Endothelial cell of umbilical vein (primary cell): ENCODE measurements at regions not wholly inside any gene's neighbourhood (a gene's known extent, or its start where the extent isn't known, plus 50 kb on each side); places are given as distances from the start of the nearest gene placed in this dataset.

Source experiments
- EZH2 ChIP-seq: IDR thresholded peaks from 2 replicates; pipeline ENCODE4 v1.6.1; 2012; ENCODE audit warnings: borderline replicate concordance, low read depth, mild to moderate bottlenecking, moderate library complexity, low read length, inconsistent platforms; ENCODE audit not compliant: severe bottlenecking
- FOS ChIP-seq: IDR thresholded peaks from 2 replicates; pipeline ENCODE4 v1.6.1; 2011; ENCODE audit warnings: mild to moderate bottlenecking, low read length, moderate library complexity, borderline replicate concordance; ENCODE audit not compliant: insufficient read depth
- GATA2 ChIP-seq: IDR thresholded peaks from 2 replicates; pipeline ENCODE4 v1.7.0; 2011; ENCODE audit warnings: low read depth, mild to moderate bottlenecking, moderate library complexity, mixed read lengths, low read length; ENCODE audit not compliant: insufficient read length, insufficient read depth
- JUN ChIP-seq: IDR thresholded peaks from 2 replicates; pipeline ENCODE4 v1.6.1; 2011; ENCODE audit warnings: borderline replicate concordance, low read depth; ENCODE audit not compliant: insufficient read length, insufficient read depth
- MYC ChIP-seq: IDR thresholded peaks from one replicate; pipeline ENCODE4 v1.6.1; 2011; ENCODE audit warnings: mild to moderate bottlenecking, low read depth, low read length
- POLR2A ChIP-seq: IDR thresholded peaks from 2 replicates; pipeline ENCODE4 v1.6.1; 2012; ENCODE audit warnings: low read depth, mild to moderate bottlenecking, control low read depth, low read length
- POLR2AphosphoS5 ChIP-seq: IDR thresholded peaks from 2 replicates; pipeline ENCODE4 v1.6.1; 2012; ENCODE audit warnings: low read depth, mild to moderate bottlenecking, control low read depth, low read length, moderate library complexity; ENCODE audit not compliant: insufficient read depth
- TF ChIP-seq, protein P1 (sequence below), 2 donors: IDR thresholded peaks; 1 replicate in 1 of 2; 2 replicates in 1 of 2; pipeline ENCODE4 v1.5.1; 2011; ENCODE audit warnings: low read length in 2 of 2, mild to moderate bottlenecking in 2 of 2, moderate library complexity in 2 of 2, control low read depth in 1 of 2, inconsistent platforms in 1 of 2, low read depth in 1 of 2; ENCODE audit not compliant: insufficient read depth in 1 of 2; ENCODE audit errors: extremely low read depth in 1 of 2
- TF ChIP-seq, protein P2 (sequence below): IDR thresholded peaks from 2 replicates; pipeline ENCODE4 v1.6.1; 2011; ENCODE audit not compliant: insufficient read depth, insufficient read length

DNA sequence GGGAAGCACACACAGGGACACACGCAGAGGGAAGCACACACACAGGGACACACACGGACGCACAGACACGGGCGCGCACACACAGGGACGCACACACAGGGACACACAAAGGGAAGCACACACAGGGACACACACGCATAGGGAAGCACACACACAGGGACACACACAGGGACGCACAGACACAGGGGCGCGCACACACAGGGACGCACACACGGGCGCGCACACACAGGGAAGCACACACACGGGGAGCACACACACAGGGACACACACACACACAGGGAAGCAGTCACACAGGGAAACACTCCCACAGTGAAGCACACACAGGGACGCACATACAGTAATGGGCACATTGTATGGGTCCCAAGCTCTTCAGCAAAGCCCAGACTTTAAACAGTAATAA is 685.3 kb downstream of the TRIML1 start:
- TF ChIP-seq EZH2 (no peak), POLR2A (no peak), GATA2 (no peak), JUN (no peak), MYC (no peak), POLR2AphosphoS5 (no peak), FOS (no peak)
- TF ChIP-seq, protein P1, sequence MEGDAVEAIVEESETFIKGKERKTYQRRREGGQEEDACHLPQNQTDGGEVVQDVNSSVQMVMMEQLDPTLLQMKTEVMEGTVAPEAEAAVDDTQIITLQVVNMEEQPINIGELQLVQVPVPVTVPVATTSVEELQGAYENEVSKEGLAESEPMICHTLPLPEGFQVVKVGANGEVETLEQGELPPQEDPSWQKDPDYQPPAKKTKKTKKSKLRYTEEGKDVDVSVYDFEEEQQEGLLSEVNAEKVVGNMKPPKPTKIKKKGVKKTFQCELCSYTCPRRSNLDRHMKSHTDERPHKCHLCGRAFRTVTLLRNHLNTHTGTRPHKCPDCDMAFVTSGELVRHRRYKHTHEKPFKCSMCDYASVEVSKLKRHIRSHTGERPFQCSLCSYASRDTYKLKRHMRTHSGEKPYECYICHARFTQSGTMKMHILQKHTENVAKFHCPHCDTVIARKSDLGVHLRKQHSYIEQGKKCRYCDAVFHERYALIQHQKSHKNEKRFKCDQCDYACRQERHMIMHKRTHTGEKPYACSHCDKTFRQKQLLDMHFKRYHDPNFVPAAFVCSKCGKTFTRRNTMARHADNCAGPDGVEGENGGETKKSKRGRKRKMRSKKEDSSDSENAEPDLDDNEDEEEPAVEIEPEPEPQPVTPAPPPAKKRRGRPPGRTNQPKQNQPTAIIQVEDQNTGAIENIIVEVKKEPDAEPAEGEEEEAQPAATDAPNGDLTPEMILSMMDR (IDR thresholded peaks at IDR 0.05; ENCODE audit: extremely low read depth in 1 of 2, insufficient read depth in 1 of 2, low read depth in 1 of 2, low read length in 2 of 2): no peak
- TF ChIP-seq, protein P2, sequence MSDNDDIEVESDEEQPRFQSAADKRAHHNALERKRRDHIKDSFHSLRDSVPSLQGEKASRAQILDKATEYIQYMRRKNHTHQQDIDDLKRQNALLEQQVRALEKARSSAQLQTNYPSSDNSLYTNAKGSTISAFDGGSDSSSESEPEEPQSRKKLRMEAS: no peak
